SK-N-SH treated with all-trans-retinoic acid at 6 μM for 48 hours (cell line): ENCODE measurements at regions not wholly inside any gene's neighbourhood (a gene's known extent, or its start where the extent isn't known, plus 50 kb on each side); places are given as distances from the start of the nearest gene placed in this dataset.

Experiments used
- ATAC-seq: fragments of 200-7000 bp; cut with Tn5 transposase; 3 replicates; pipeline ENCODE4 v1.9.1; 2020; ENCODE audit warnings: mild to moderate bottlenecking, moderate library complexity
- ARNTL ChIP-seq: fragments of 450-650 bp; formaldehyde crosslinking; IDR thresholded peaks from 2 replicates; pipeline ENCODE4 v1.5.0; 2020; ENCODE audit warnings: low read depth, mild to moderate bottlenecking, moderate library complexity, borderline replicate concordance
- BACH2 ChIP-seq: fragments of 250-450 bp; sonication (Bioruptor Pico); IDR thresholded peaks from 2 replicates; pipeline ENCODE4 v1.9.0; 2021; ENCODE audit warnings: mild to moderate bottlenecking, borderline replicate concordance
- CSDC2 ChIP-seq: fragments of 250-450 bp; sonication (Bioruptor Pico); IDR thresholded peaks from 2 replicates; pipeline ENCODE4 v1.5.0; 2020; ENCODE audit warnings: mild to moderate bottlenecking, moderate library complexity
- ESRRG ChIP-seq: fragments of 250-450 bp; sonication (Bioruptor Pico); IDR thresholded peaks from 2 replicates; pipeline ENCODE4 v1.6.1; 2021; ENCODE audit warnings: mild to moderate bottlenecking
- ISL1 ChIP-seq: fragments of 250-450 bp; sonication (Bioruptor Pico); IDR thresholded peaks from 2 replicates; pipeline ENCODE4 v2.1.2; 2022; ENCODE audit warnings: mild to moderate bottlenecking, moderate library complexity
- OSR1 ChIP-seq: fragments of 250-450 bp; sonication (Bioruptor Pico); IDR thresholded peaks from 2 replicates; pipeline ENCODE4 v1.8.0; 2022; ENCODE audit warnings: moderate library complexity, mild to moderate bottlenecking, inconsistent platforms
- PATZ1 ChIP-seq: fragments of 250-450 bp; sonication (Bioruptor Pico); IDR thresholded peaks from 2 replicates; pipeline ENCODE4 v1.8.0; 2020; ENCODE audit warnings: mild to moderate bottlenecking, moderate library complexity, borderline replicate concordance
- PPARA ChIP-seq: fragments of 250-450 bp; sonication (Bioruptor Pico); IDR thresholded peaks from 2 replicates; pipeline ENCODE4 v1.5.0; 2020; ENCODE audit warnings: mild to moderate bottlenecking, borderline replicate concordance
- RARB ChIP-seq: fragments of 250-450 bp; sonication (Bioruptor Pico); IDR thresholded peaks from 2 replicates; pipeline ENCODE4 v1.8.0; 2021; ENCODE audit warnings: mild to moderate bottlenecking, moderate library complexity
- SNAI2 ChIP-seq: fragments of 250-450 bp; sonication (Bioruptor Pico); IDR thresholded peaks from 2 replicates; pipeline ENCODE4 v1.5.0; 2020; ENCODE audit warnings: mild to moderate bottlenecking, moderate library complexity
- TCF4 ChIP-seq: fragments of 250-450 bp; sonication (Bioruptor Pico); IDR thresholded peaks from 2 replicates; pipeline ENCODE4 v1.8.0; 2021; ENCODE audit warnings: mild to moderate bottlenecking, moderate library complexity, borderline replicate concordance
- TOX ChIP-seq: fragments of 250-450 bp; sonication (Bioruptor Pico); IDR thresholded peaks from 2 replicates; pipeline ENCODE4 v1.8.0; 2021; ENCODE audit warnings: mild to moderate bottlenecking, moderate library complexity, borderline replicate concordance
- ZC3H10 ChIP-seq: fragments of 250-450 bp; sonication (Bioruptor Pico); IDR thresholded peaks from 2 replicates; pipeline ENCODE4 v1.5.1; 2021; ENCODE audit warnings: mild to moderate bottlenecking, moderate library complexity
- ZFP3 ChIP-seq: fragments of 250-450 bp; sonication (Bioruptor Pico); IDR thresholded peaks from 2 replicates; pipeline ENCODE4 v1.5.0; 2020; ENCODE audit warnings: mild to moderate bottlenecking, moderate library complexity
- ZFP30 ChIP-seq: fragments of 450-650 bp; formaldehyde crosslinking; IDR thresholded peaks from 2 replicates; pipeline ENCODE4 v1.5.0; 2022; ENCODE audit warnings: mild to moderate bottlenecking, moderate library complexity
- ZNF565 ChIP-seq: fragments of 450-650 bp; formaldehyde crosslinking; conservative IDR thresholded peaks from 2 replicates; pipeline ENCODE4 v1.5.0; 2020; ENCODE audit warnings: low read depth, mild to moderate bottlenecking, moderate library complexity
- ZNF70 ChIP-seq: fragments of 450-650 bp; formaldehyde crosslinking; IDR thresholded peaks from 2 replicates; pipeline ENCODE4 v1.5.0; 2020; ENCODE audit warnings: mild to moderate bottlenecking, moderate library complexity
- ZNF8 ChIP-seq: fragments of 450-650 bp; formaldehyde crosslinking; IDR thresholded peaks from 2 replicates; pipeline ENCODE4 v1.5.0; 2020; ENCODE audit warnings: mild to moderate bottlenecking, moderate library complexity
- TF ChIP-seq, protein P1 (sequence below): fragments of 250-450 bp; sonication (Bioruptor Pico); IDR thresholded peaks from 2 replicates; pipeline ENCODE4 v1.8.0; 2021; ENCODE audit warnings: low read depth, mild to moderate bottlenecking, moderate library complexity, borderline replicate concordance
- TF ChIP-seq, protein P2 (sequence below): fragments of 250-450 bp; sonication (Bioruptor Pico); IDR thresholded peaks from 2 replicates; pipeline ENCODE4 v1.5.0; 2020; ENCODE audit warnings: mild to moderate bottlenecking, moderate library complexity
- TF ChIP-seq, protein P3 (sequence below): fragments of 250-450 bp; sonication (Bioruptor Pico); IDR thresholded peaks from 2 replicates; pipeline ENCODE4 v1.5.1; 2021; ENCODE audit warnings: mild to moderate bottlenecking, moderate library complexity
- TF ChIP-seq, protein P4 (sequence below): fragments of 250-450 bp; sonication (Bioruptor Pico); IDR thresholded peaks from 2 replicates; pipeline ENCODE4 v1.5.1; 2020; ENCODE audit warnings: low read depth, mild to moderate bottlenecking, moderate library complexity

GRCh38 chr7:10655031-10655430 is 318.6 kb upstream of the PHF14 start:
- ATAC-seq = no peak
- TF ChIP-seq PPARA (CRISPR knock-in tag) = no peak
- no peak for TF ChIP-seq SNAI2 (CRISPR knock-in tag)
- no peak for TF ChIP-seq TCF4 (CRISPR knock-in tag)
- TF ChIP-seq, protein P1, sequence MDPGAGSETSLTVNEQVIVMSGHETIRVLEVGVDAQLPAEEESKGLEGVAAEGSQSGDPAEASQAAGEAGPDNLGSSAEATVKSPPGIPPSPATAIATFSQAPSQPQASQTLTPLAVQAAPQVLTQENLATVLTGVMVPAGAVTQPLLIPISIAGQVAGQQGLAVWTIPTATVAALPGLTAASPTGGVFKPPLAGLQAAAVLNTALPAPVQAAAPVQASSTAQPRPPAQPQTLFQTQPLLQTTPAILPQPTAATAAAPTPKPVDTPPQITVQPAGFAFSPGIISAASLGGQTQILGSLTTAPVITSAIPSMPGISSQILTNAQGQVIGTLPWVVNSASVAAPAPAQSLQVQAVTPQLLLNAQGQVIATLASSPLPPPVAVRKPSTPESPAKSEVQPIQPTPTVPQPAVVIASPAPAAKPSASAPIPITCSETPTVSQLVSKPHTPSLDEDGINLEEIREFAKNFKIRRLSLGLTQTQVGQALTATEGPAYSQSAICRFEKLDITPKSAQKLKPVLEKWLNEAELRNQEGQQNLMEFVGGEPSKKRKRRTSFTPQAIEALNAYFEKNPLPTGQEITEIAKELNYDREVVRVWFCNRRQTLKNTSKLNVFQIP (CRISPR knock-in tag) = no peak
- no peak for TF ChIP-seq ZFP3
- TF ChIP-seq ZC3H10 (CRISPR knock-in tag) = no peak
- no peak for TF ChIP-seq BACH2 (CRISPR knock-in tag)
- TF ChIP-seq, protein P2, sequence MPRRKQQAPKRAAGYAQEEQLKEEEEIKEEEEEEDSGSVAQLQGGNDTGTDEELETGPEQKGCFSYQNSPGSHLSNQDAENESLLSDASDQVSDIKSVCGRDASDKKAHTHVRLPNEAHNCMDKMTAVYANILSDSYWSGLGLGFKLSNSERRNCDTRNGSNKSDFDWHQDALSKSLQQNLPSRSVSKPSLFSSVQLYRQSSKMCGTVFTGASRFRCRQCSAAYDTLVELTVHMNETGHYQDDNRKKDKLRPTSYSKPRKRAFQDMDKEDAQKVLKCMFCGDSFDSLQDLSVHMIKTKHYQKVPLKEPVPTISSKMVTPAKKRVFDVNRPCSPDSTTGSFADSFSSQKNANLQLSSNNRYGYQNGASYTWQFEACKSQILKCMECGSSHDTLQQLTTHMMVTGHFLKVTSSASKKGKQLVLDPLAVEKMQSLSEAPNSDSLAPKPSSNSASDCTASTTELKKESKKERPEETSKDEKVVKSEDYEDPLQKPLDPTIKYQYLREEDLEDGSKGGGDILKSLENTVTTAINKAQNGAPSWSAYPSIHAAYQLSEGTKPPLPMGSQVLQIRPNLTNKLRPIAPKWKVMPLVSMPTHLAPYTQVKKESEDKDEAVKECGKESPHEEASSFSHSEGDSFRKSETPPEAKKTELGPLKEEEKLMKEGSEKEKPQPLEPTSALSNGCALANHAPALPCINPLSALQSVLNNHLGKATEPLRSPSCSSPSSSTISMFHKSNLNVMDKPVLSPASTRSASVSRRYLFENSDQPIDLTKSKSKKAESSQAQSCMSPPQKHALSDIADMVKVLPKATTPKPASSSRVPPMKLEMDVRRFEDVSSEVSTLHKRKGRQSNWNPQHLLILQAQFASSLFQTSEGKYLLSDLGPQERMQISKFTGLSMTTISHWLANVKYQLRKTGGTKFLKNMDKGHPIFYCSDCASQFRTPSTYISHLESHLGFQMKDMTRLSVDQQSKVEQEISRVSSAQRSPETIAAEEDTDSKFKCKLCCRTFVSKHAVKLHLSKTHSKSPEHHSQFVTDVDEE (CRISPR knock-in tag) = no peak
- no peak for TF ChIP-seq ZNF565 (CRISPR knock-in tag)
- no peak for TF ChIP-seq ARNTL (CRISPR knock-in tag)
- TF ChIP-seq CSDC2 (CRISPR knock-in tag) = no peak
- no peak for TF ChIP-seq ESRRG
- no peak for TF ChIP-seq ZFP30
- TF ChIP-seq RARB (CRISPR knock-in tag) = no peak
- TF ChIP-seq ZNF70 (CRISPR knock-in tag) = no peak
- TF ChIP-seq TOX (CRISPR knock-in tag) = no peak
- TF ChIP-seq, protein P3, sequence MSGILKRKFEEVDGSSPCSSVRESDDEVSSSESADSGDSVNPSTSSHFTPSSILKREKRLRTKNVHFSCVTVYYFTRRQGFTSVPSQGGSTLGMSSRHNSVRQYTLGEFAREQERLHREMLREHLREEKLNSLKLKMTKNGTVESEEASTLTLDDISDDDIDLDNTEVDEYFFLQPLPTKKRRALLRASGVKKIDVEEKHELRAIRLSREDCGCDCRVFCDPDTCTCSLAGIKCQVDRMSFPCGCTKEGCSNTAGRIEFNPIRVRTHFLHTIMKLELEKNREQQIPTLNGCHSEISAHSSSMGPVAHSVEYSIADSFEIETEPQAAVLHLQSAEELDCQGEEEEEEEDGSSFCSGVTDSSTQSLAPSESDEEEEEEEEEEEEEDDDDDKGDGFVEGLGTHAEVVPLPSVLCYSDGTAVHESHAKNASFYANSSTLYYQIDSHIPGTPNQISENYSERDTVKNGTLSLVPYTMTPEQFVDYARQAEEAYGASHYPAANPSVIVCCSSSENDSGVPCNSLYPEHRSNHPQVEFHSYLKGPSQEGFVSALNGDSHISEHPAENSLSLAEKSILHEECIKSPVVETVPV (CRISPR knock-in tag) = no peak
- no peak for TF ChIP-seq PATZ1 (CRISPR knock-in tag)
- no peak for TF ChIP-seq ZNF8 (CRISPR knock-in tag)

- TF ChIP-seq ZC3H10 (CRISPR knock-in tag) (no peak), CSDC2 (CRISPR knock-in tag) (no peak), BACH2 (CRISPR knock-in tag) (no peak), ZFP3 (no peak), ZFP30 (no peak), TOX (CRISPR knock-in tag) (no peak), RARB (CRISPR knock-in tag) (no peak), PPARA (CRISPR knock-in tag) (no peak), ZNF70 (CRISPR knock-in tag) (no peak)
- TF ChIP-seq, protein P3 (CRISPR knock-in tag) = no peak
- no peak for ATAC-seq
Measured at GRCh38 chr7:10657201-10657600, 316.5 kb upstream of the PHF14 start.

DNA sequence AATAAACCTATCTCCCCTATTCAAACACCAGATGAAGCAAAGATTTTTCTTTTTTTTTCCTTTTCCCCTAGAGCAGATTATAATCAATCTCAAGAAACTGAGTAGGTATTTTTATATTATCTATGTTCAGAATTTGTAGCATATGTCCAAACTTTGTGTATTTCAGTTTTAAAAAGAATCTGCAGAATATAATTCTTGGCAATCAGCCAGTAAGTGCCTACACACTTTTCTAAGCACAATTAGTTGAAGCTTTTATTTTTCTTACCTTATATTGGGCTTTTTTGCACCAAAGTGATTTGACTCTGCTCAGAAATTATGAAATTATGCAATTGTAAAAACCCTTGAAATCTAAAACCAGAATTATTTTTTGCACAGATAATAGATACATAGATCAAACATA is 315.8 kb upstream of the PHF14 start:
- ATAC-seq = no peak
- TF ChIP-seq TOX (CRISPR knock-in tag) = no peak
- TF ChIP-seq CSDC2 (CRISPR knock-in tag) = no peak
- no peak for TF ChIP-seq ESRRG
- no peak for TF ChIP-seq ZFP3
- TF ChIP-seq SNAI2 (CRISPR knock-in tag) = no peak
- TF ChIP-seq, protein P4, sequence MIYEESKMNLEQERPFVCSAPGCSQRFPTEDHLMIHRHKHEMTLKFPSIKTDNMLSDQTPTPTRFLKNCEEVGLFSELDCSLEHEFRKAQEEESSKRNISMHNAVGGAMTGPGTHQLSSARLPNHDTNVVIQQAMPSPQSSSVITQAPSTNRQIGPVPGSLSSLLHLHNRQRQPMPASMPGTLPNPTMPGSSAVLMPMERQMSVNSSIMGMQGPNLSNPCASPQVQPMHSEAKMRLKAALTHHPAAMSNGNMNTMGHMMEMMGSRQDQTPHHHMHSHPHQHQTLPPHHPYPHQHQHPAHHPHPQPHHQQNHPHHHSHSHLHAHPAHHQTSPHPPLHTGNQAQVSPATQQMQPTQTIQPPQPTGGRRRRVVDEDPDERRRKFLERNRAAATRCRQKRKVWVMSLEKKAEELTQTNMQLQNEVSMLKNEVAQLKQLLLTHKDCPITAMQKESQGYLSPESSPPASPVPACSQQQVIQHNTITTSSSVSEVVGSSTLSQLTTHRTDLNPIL (CRISPR knock-in tag) = no peak
- TF ChIP-seq OSR1 (CRISPR knock-in tag) = no peak
- no peak for TF ChIP-seq ZNF565 (CRISPR knock-in tag)
- no peak for TF ChIP-seq RARB (CRISPR knock-in tag)
- TF ChIP-seq ZFP30 = no peak
- TF ChIP-seq, protein P3 (CRISPR knock-in tag) = no peak
- no peak for TF ChIP-seq ISL1 (CRISPR knock-in tag)
